ENCODE measurements at regions not wholly inside any gene's neighbourhood (a gene's known extent, or its start where the extent isn't known, plus 50 kb on each side); places are given as distances from the start of the nearest gene placed in this dataset.

- whole genome bisulfite sequencing, 2 donors, result 89 to 92% methylated on average over 5 of the region's 5 CpGs
These were observed 494.2 kb downstream of the FAM181B start for GRCh38 chr11:82239498-82239897.

GRCh38 chr11:82234256-82234655 lies 499.4 kb downstream of the FAM181B start:
- DNase-seq, result no peak
- Histone ChIP-seq H3K36me3 (no peaks in the 10 kb centered on the region), H3K27me3 (no peaks in the 10 kb centered on the region), H3K4me1 (no peaks in the 10 kb centered on the region), H3K27ac (no peak overlapping the region), H3K4me3 (no peak overlapping the region), H3K9me3 (no peaks in the 10 kb centered on the region)
- intact Hi-C loops (cut with DNase I), result no loop called here
- no peak for TF ChIP-seq POLR2A (IDR thresholded peaks at IDR 0.05)
- no peak for TF ChIP-seq EP300 (IDR thresholded peaks at IDR 0.05)
- TF ChIP-seq, protein P1, sequence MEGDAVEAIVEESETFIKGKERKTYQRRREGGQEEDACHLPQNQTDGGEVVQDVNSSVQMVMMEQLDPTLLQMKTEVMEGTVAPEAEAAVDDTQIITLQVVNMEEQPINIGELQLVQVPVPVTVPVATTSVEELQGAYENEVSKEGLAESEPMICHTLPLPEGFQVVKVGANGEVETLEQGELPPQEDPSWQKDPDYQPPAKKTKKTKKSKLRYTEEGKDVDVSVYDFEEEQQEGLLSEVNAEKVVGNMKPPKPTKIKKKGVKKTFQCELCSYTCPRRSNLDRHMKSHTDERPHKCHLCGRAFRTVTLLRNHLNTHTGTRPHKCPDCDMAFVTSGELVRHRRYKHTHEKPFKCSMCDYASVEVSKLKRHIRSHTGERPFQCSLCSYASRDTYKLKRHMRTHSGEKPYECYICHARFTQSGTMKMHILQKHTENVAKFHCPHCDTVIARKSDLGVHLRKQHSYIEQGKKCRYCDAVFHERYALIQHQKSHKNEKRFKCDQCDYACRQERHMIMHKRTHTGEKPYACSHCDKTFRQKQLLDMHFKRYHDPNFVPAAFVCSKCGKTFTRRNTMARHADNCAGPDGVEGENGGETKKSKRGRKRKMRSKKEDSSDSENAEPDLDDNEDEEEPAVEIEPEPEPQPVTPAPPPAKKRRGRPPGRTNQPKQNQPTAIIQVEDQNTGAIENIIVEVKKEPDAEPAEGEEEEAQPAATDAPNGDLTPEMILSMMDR (IDR thresholded peaks at IDR 0.05), result no peak
- no peak for TF ChIP-seq POLR2AphosphoS5 (IDR thresholded peaks at IDR 0.05)
- 20 to 58% methylated on average over 1 of the region's 1 CpG for WGBS, 2 donors

More at GRCh38 chr11:82239498-82239897, 494.2 kb downstream of the FAM181B start:
- Histone ChIP-seq H3K4me1 (no peaks in the 10 kb centered on the region), H3K27ac (no peak overlapping the region), H3K4me3 (no peak overlapping the region), H3K27me3 (no peaks in the 10 kb centered on the region), H3K9me3 (no peaks in the 10 kb centered on the region), H3K36me3 (no peaks in the 10 kb centered on the region)
- DNase-seq, result no peak
- intact Hi-C loops (cut with DNase I), result no loop called here
- TF ChIP-seq POLR2AphosphoS5 (IDR thresholded peaks at IDR 0.05) (no peak), POLR2A (IDR thresholded peaks at IDR 0.05) (no peak), EP300 (IDR thresholded peaks at IDR 0.05) (no peak)
- TF ChIP-seq, protein P1 (IDR thresholded peaks at IDR 0.05), result no peak

DNA sequence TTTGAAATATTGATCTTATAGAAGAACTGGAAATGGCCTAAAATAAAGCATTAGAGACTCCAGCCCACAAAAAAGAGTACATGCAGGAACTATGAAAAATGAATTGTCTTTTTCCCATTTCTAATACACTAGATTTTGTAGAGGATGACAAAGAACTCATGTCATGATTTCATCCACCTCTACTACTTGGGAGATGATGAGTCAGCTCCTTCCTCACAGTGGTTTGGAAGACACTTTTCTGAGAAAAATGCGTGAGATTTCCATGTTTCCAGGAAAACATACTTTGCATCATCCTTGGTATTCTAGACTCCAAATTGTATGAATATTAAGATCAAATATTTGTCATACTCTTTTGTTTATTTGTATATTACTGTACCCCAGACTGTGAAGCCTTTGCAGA lies 500.5 kb downstream of the FAM181B start:
- WGBS, 2 donors, result 92 to 96% methylated on average over 1 of the region's 1 CpG
- H3K4me1 ChIP-seq, result no peaks in the 10 kb centered on the region
- intact Hi-C loops (cut with DNase I), result no loop called here
- H3K9me3 ChIP-seq, result no peaks in the 10 kb centered on the region
- no peak overlapping the region for H3K27ac ChIP-seq
- H3K36me3 ChIP-seq, result no peaks in the 10 kb centered on the region
- TF ChIP-seq, protein P1 (IDR thresholded peaks at IDR 0.05), result no peak
- no peak for TF ChIP-seq POLR2AphosphoS5 (IDR thresholded peaks at IDR 0.05)
- no peaks in the 10 kb centered on the region for H3K27me3 ChIP-seq
- no peak for DNase-seq
- no peak overlapping the region for H3K4me3 ChIP-seq

DNA sequence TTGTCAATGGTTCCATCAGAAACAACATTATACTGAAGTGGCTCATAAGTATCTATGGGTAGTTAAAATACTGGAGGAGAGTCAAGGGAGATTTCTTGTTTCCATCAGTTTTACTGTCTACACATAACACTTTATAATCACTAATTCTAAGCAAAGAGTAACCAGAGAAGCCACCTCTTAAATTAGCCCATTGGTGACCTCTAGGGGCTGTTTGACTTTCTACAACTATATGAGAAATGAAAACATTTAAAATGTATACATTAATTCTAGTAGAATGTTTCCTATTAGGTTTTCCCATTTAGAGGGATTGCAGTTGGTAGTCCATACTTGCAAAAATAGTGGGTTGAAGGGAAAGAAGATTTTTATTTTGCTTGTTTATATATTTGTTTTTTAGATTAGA lies 504.3 kb downstream of the FAM181B start:
- Histone ChIP-seq H3K9me3 (no peaks in the 10 kb centered on the region), H3K27me3 (no peaks in the 10 kb centered on the region), H3K36me3 (no peaks in the 10 kb centered on the region), H3K4me3 (no peak overlapping the region), H3K27ac (no peak overlapping the region), H3K4me1 (no peaks in the 10 kb centered on the region)
- no peak for TF ChIP-seq EP300 (IDR thresholded peaks at IDR 0.05)
- TF ChIP-seq POLR2A (IDR thresholded peaks at IDR 0.05), result no peak
- TF ChIP-seq, protein P1 (IDR thresholded peaks at IDR 0.05), result peak in 1 of 4 experiments; percentile 12
- no peak for DNase-seq
- intact Hi-C loops (cut with DNase I), result no loop called here

- Histone ChIP-seq H3K27ac (no peak overlapping the region), H3K4me3 (no peak overlapping the region), H3K9me3 (peaks cover 0 to 2% (median 0%) of the 10 kb centered on the region in 4 donors), H3K4me1 (peaks cover 0 to 5% (median 2%) of the 10 kb centered on the region in 4 donors), H3K27me3 (no peaks in the 10 kb centered on the region), H3K36me3 (no peaks in the 10 kb centered on the region)
- WGBS, 2 donors, result 83 to 90% methylated on average over 2 of the region's 2 CpGs
- no peak for TF ChIP-seq POLR2AphosphoS5 (IDR thresholded peaks at IDR 0.05)
- TF ChIP-seq, protein P1 (IDR thresholded peaks at IDR 0.05), result no peak
- TF ChIP-seq POLR2A (IDR thresholded peaks at IDR 0.05), result no peak
- no peak for TF ChIP-seq EP300 (IDR thresholded peaks at IDR 0.05)
- DNase-seq, result no peak
- intact Hi-C loops (cut with DNase I), result no loop called here
These were observed 507.7 kb downstream of the FAM181B start for GRCh38 chr11:82225930-82226329.

All from sigmoid colon (tissue), 6 donors.